ENCODE measurements at regions not wholly inside any gene's neighbourhood (a gene's known extent, or its start where the extent isn't known, plus 50 kb on each side); places are given as distances from the start of the nearest gene placed in this dataset.
"Not testable (repeated sequence)": the region's sequence is repeated elsewhere in the genome, so short reads cannot be mapped to it uniquely, and the experiment has no call there.

DNA sequence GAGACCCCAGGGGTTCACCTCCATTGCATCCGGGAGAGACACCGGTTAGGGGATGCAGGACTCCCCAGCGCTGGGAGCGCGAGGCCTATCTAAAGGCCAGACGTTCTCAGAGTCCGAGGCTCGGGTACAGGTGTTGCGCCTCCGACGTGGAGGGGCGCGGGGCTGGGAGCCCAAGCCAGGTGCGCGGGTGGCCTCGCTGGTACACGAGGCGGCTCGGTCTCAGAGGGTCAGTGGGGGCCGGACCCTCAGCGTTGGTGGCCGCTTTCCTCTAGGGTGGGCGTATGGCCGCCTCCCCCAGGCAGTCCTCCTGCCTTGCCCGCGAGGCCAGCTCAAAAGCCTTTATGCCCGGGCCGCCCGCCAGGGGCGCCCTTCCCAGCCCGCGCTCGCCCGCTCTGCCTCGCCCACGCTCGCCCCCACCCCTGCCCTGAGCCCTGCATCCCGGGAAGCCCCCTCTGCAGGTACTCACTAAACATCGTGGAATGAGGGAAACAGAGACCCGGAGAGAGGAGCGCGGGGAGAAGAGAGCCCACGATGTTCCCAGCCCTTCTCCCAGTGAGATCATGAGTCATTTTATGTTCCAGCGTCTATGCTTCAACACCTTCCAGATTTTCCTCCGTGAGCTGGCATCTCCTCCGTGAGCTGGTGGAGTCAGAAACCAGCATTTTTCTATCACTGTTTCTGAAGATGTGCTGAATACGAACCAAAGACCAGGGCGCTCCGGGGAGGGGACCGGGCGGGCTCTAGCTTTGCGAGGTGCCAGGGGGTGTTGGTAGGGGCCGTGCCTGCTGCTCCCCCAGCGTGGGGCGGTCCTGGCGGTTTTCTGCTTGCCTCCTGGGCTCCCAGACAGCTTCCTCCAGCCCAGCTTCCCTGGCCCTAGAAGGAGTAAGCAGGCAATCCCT is 73.8 kb downstream of the DIO3 start:
- DNase-seq, result no peak

DNA sequence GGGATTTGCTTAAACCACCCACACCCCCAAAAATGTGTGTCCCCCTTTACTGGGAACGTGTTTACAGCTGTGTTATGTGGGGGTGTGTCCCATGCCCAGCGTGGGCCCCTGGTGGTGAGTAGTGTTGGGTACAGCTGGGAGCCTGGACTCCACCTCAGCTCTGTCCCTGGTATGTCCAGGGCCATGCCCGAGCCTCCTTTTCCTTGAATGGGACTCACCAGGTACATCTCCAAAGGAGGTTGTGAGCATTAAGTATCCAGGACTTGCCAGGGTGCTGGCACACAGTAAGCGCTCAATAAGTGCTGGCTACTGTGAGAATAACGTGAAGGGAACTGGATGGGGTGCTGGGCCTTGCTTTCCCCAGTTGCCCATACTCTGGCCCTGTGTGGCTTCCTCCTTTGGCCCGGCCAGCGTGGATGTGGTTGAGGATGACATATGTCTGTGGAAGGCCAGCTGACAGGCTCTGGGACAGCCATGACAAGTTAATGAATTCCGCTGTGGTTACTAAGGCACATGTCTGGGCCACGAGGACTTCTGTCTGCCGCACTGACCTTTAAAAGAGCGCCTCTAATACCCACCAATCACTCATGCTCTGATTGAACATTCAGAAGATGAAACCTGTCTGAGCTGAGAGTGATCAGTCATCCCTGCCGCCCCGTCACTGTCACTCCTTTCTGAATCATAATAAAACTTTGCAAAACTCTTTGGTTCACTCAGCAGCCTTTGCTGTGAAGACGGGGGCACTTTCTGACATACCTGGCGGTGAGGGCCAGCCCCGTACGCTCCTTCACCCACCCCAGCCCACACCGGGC is 74.7 kb downstream of the DIO3 start:
- DNase-seq, result no peak

DNA sequence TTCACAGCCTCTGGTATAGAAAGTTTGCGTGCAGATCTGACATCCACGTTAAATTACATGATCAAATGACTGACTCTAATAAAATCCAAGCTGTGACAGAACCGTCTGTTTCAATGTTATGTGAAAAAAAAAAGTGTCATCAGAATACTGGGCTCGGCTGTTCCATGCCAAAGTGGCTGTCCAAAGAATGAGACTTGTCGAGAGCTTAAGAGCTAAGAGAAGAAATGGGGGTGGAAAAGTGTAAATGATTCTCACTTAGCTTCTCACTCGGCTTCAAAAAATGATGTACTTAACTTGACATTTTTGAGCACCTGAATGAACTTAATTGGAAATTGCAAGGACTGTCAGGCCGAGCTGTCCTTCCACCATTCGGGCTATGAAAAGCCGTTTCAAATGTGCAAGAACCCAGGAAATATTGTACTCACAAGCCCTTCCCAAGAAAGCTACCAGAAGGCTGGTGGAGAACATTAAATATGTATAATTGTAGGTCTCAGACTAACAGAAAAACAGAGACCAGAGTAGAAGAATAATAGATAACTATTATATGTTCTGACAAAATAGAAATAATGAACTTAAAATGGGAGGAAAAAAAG is 78.0 kb downstream of the DIO3 start:
- no peak for DNase-seq

DNA sequence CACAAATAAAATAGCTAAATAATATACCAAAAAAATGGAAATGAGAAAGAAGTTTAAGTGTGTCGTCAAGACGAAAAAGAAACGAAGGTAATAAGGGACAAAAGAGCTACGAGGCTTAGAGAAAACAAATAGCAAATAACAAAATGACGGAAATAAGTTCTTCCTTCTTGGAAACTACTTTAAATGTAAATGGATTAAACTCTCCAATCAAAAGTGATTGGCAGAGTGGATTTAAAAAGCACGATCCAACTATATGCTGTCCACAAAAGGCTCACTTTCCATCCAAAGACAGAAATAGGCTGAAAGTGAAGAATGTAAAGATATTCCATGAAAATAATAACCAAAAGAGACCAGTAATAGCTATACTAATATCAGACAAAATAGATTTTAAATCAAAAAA is 82.4 kb downstream of the DIO3 start:
- DNase-seq, result no peak

DNA sequence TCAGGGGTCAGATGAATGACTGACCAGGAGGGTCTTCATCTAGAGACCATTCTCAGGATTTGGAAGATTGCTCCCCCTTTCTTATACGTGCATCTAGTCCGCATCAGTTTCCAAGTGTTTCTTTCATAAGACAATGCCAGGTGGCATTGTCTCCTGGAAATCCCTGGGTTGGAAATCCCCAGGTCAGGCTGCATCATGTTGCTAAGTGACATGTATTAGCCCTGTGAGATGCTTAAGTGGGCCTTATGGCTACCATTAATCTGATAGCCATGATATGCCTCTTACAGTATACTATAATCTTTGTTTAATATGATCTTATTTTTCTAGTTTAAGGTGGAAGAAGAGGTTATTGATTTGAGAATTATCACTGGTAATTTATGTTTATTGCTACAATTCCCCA is 92.8 kb downstream of the DIO3 start:
- DNase-seq, result no peak

DNA sequence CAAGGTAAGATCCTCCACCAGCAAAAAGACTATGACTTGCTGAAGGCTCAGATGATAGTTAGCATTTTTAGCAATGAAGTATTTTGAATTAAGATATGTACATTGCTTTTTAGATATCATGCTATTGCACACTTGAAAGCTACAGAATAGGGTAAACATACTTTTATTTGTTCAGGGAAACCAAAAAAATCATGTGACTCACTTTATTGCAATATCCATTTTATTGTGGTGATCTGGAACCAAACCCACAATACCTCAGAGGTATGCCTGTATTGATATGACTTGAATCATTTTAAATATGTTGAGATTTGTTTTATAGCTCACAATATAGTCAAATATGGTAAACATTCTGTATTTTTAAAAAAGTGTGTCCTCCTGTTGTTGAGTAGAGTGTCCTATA is 96.1 kb downstream of the DIO3 start:
- no peak for DNase-seq

DNA sequence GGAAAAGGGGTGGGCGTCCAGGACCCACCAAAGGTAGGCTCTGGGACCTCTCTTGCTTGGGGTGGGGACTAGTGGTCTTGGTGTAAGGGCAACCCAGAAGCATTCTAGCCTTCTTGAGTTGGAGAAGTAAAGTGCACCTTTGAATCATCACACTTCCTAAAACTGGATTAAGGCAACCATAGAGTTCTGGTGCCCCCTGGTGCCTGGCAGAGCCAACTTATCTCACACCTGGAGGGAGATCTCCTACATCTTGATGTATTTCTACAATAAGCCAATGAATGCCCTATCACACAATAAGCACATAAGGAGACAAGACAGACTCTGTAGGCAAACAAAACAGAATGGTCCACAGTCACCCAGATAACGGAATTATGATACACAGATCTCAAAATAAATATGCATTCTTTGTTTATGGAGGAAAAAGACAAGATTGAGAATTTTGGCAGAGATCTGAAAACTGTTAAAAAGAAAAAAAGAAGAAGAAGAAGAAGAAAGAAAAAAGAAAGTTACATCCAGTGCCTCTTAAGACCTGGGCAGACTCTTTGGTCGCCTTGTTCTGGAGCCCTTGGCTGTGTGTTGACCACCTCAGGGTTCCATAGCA is 95.9 kb upstream of the PPP2R5C start:
- DNase-seq, result no peak

DNA sequence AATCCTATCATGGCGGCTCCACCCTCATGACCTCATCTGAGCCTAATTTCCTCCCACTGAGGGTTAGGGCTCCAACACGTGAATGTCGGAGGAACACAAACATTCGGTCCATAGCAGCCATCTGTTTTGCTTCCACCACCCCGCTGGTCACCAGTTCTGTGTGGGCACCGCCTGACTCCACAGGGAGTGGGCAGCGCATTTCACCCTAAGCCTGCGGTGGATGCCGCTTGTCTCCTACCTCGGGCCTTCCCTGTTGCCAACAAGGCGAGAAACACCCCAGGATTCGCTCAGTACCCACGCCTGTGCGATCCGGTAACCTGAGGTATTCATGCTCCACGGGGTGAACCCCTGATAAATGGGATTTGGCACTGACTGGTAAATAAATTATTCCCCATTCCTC is 95.2 kb upstream of the PPP2R5C start:
- no peak for DNase-seq

DNA sequence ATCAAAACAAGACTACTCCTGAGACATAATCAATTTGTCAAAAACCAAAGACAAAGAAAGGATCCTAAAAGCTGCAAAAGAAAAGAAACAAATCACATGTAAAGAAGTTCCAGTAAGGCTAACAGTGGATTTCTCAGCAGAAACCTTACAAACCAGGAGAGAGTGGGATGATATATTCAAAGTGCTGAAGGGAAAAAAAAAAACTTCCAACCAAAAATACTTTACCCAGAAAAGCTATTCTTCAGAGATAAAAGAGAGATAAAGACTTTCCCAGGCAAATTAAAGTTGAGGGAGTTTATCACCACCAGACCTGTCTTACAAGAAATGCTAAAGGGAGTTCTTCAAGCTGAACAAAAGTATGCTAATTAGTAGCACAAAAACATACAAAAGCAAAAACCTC is 91.9 kb upstream of the PPP2R5C start:
- no peak for DNase-seq

DNA sequence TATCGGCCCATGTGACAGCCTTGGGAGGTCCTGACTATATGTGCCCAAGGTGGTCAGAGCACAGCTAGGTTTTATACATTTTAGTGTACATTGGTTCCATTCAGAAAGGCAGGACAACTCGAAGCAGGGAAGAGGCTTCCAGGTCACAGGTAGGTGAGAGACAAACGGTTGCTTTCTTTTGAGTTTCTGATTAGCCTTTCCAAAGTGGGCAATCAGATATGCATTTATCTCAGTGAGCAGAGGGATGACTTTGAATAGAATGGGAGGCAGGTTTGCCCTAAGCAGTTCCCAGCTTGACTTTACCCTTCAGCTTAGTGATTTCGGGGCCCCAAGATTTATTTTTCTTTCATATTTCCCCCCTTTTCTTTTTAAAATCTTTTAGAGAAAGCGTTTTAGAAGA is 87.6 kb upstream of the PPP2R5C start:
- DNase-seq, result no peak

DNA sequence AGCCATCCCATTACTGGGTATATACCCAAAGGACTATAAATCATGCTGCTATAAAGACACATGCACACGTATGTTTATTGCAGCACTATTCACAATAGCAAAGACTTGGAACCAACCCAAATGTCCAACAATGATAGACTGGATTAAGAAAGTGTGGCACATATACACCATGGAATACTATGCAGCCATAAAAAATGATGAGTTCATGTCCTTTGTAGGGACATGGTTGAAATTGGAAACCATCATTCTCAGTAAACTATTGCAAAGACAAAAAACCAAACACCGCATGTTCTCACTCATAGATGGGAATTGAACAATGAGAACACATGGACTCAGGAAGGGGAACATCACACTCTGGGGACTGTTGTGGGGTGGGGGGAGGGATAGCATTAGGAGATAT is 85.7 kb upstream of the PPP2R5C start:
- not testable (repeated sequence) for DNase-seq

DNA sequence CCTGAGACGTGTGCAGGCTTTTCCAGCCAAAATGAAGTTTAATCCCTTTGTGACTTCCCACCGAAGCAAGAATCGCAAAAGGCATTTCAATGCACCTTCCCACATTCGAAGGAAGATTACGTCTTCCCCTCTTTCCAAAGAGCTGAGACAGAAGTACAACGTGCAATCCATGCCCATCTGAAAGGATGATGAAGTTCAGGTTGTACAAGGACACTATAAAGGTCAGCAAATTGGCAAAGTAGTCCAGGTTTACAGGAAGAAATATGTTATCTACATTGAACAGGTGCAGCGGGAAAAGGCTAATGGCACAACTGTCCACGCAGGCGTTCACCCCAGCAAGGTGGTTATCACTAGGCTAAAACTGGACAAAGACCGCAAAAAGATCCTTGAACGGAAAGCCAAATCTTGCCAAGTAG is 83.6 kb upstream of the PPP2R5C start:
- DNase-seq, result not testable (repeated sequence)

DNA sequence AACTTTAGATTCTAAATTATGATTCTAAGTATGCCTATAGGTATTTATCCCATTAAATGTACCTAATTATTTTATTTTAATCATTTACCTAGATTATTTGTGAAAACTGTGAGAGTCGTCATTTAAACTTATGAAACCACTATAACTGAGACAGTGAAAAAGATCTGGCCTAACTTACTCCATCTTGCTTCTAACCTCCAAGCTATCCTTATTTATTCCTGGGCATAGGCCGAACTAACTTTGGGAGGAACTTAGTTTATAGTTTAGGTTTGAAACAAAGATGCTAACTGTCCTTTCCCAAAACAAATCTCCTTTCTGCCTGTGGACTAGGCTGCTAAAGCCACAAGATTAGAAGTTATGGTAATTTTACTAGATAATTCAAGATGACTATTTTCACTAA is 79.7 kb upstream of the PPP2R5C start:
- DNase-seq, result no peak

DNA sequence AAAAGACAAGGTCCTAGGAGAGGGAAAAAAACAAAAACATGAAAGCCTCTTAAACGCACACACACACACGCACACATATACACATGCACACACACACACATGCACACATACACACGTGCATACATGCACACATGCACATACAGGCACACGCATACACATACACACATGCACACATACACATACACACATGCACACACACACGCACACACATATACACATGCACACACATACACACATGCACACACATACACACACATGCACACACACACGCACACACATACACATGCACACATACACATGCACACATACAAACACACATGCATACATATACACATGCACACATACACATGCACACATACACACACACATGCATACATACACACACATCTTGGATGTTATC is 78.1 kb upstream of the PPP2R5C start:
- no peak for DNase-seq

DNA sequence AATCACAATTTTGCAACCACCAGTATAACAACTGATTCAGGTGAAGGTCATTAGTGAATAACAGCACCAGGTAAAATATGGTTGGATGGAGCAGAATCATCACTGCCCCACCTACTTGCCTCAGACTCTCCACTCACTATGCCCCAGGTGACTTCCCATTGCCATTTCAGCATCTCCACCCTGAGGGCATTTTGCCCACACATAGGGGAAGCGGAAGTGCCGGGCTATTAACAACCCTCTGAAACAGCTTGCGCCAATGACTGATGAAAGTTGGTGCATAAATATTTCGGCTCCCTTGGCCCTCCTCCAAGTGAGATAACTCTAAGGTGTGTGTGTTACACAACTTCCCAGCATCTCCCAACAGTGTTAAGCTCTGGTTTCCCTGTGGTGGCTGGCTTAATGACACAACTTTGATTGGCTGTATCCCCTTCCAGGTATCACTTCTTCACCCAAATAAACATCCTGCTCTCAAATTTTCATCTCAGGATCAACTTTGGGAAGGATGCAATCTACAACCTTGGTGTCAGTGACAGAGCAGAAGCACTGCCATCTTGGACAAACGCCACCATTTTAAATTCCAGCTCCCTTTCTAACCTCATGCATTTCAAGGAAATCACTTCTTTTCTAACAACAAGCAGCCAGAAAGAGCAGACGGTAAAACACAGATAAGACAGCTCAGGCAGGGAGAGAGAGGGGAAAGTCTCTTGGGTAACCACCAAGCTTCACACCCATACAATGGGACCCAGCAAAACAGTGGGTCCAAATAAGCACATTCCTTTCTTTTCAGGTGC is 73.6 kb upstream of the PPP2R5C start:
- no peak for DNase-seq

DNA sequence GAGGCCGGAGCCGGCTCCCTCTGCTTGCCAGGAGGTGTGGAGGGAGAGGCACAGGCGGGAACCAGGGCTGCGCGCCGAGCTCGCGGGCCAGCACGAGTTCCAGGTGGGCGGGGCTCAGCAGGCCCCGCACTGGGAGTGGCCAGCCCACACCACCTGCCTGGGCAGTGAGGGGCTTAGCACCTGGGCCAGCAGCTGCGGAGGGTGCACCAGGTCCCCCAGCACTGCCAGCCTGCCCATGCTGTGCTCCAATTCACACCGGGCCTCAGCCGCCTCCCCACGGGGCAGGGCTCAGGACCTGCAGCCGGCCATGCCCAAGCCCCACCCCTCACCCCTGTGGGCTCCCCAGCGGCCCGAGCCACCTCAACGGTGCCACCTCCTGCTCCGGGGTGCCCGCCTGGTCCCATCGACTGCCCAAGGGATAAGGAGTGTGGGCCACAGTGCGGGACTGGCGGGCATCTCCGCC is 72.4 kb upstream of the PPP2R5C start:
- no peak for DNase-seq

DNA sequence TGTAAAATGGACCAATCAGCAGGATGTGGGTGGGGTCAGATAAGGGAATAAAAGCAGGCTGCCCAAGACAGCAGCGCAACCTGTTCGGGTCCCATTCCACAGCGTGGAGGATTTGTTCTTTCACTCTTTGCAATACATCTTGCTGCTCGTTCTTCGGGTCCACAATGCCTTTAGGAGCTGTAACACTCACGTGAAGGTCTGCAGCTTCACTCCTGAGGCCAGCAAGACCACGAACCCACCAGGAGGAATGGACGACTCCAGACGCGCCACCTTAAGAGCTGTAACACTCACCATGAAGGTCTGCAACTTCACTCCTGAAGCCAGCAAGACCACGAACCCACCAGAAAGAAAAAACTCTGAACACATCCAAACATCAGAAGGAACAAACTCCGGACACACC is 71.5 kb upstream of the PPP2R5C start:
- DNase-seq, result not testable (repeated sequence)

DNA sequence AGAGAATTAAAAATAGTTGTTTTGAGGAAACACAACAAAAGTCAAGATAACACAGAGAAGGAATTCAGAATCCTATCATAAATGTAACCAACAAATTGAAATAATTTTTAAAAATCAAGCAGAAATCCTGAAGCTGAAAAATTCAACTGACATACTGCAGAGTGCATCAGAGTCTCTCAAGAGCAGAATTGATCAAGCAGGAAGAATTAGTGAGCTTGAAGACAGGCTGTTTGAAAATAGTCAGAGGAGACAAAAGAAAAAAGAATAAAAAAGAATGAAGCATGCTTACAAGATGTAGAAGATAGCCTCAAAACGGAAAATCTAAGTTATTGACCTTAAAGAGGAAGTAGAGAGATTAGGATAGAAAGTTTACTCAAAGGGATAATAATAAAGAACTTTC is 65.8 kb upstream of the PPP2R5C start:
- DNase-seq, result no peak

DNA sequence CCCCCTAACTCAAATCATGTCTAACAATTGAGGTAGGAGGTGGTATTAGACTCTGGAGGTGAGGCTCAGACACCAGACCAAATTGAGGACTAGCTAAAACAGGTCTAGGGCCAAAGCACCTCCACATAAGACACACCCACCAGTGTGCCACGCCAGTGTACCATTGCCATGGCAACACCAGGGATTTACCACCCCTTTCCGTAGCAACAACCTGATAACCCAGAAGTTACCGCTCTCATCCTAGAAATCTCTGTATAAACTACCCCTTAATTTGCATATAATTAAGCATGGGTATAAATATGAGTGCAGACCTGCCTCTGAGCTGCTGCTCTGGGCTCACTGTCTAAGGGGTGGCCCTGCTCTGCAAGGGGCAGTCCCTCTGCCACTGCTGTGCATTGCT is 57.4 kb upstream of the PPP2R5C start:
- DNase-seq, result no peak

DNA sequence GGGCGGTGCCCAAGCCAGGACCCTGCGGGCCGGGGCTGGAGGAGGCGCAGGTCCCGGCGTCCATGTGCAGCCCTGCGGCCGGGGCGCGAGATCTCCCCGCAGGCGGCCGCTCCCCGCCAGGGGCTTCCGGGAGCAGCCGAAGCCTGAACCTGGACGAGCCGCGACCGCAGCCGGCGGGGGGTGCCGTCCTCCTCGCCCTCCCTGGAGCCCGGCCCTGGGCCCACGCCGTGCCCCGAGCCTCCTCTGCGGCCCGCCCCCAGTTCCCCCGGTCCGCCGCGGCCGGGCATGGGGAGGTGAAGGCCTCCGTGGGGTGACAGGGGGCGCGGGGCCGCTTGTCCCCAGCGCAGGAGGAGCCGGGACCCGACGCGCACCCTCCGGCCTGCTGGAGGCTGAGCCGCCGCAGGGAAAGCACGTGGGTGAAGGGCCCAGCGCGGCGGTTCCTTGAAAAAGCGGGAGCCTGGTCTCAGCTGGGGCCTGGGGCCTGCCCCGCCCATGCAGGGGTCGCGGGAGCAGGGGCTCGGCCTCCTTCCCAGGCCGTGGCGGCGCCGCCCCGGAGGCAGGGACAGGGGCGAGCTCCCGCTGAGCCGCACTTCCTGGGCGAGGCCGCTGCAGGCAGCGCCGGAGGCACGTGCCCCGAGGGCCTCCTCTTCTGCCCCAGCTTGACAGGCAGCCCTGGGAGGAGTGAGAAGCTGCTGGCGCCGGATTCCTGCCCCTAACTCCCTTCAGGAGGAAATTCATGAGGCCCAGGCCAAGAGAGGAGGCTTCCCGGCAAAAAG is 55.6 kb upstream of the PPP2R5C start:
- no peak for DNase-seq

DNA sequence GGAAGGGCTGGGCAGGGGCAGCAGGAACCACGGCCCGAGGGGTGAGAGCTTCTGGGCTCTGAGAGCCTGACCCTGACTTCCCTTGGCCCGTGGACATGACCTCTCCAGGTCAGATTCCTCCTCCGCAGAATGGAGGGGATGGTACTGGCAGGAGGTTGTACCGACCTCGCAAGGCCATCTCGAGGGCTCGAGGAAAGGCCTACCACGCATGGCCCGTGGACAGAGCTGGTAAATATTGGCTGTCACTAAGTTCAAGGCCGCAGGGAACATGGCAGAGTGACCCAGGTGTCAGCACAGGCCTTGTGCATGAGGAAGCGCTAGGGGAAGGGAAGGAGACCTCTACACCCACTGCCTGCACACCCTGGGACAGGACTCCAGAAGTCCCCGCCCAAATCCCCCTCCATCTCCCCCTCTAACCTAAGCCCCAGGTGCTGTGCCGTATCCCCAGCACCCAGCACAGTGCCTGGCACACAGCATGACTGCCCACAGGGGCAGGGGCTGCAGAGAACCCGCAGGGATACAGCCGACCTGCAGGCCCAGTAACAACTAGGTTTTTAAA is 54.9 kb upstream of the PPP2R5C start:
- no peak for DNase-seq

All from NCI-H446 treated with DMSO at 0.1 percent for 48 hours (cell line).